Panc1 (cell line): ENCODE measurements at regions not wholly inside any gene's neighbourhood (a gene's known extent, or its start where the extent isn't known, plus 50 kb on each side); places are given as distances from the start of the nearest gene placed in this dataset.

Experiments used
- ATAC-seq: fragments of 200-7000 bp; cut with Tn5 transposase; 2 replicates; pipeline ENCODE4 v1.9.1; 2020; ENCODE audit warnings: mild to moderate bottlenecking, moderate library complexity
- BruUV-seq: library from RNA; stranded (reverse); fragments of 400-500 nt; replicated peaks from 2 replicates; lab custom pipeline; 2021; lab: Mats Ljungman, UMichigan
- CTCF ChIA-PET: fragments of 300-600 bp; sonication (Branson Sonifier 250); formaldehyde crosslinking; loops from one replicate; lab custom pipeline; 2022; ENCODE audit warnings: antibody characterized with exemption; lab: Charles Lee
- POLR2A ChIA-PET: fragments of 300-600 bp; sonication (Branson Sonifier 250); formaldehyde crosslinking; loops from one replicate; lab custom pipeline; 2022; ENCODE audit warnings: antibody characterized with exemption; lab: Charles Lee
- DNase-seq: peaks from one replicate; pipeline ENCODE4 v3.0.0-alpha.2; 2010; ENCODE audit warnings: low read depth, low spot score
- H3K27ac ChIP-seq: 2 replicates; pipeline ENCODE4 v1.5.1; 2011; ENCODE audit warnings: mild to moderate bottlenecking, low read length, inconsistent platforms
- H3K27me3 ChIP-seq: fragments of 200-500 bp; sonication (Bioruptor generic); 2 replicates; pipeline ENCODE4 v1.6.0; 2014; ENCODE audit warnings: low read length, inconsistent platforms; ENCODE audit not compliant: control insufficient read depth, insufficient read depth
- H3K36me3 ChIP-seq: fragments of 200-500 bp; sonication (Bioruptor generic); 2 replicates; pipeline ENCODE4 v1.5.1; 2014; ENCODE audit warnings: inconsistent platforms, mild to moderate bottlenecking, low read length, moderate library complexity; ENCODE audit not compliant: control insufficient read depth, insufficient read depth
- H3K4me1 ChIP-seq: 2 replicates; pipeline ENCODE4 v1.5.1; 2011; ENCODE audit warnings: inconsistent platforms, mild to moderate bottlenecking, low read length, moderate library complexity; ENCODE audit not compliant: control insufficient read depth, insufficient read depth
- H3K4me3 ChIP-seq, 2 experiments: 2 replicates each; pipeline ENCODE4 v1.5.1; 2011 to 2012; ENCODE audit warnings: low read depth in 2 of 2, low read length in 2 of 2, mild to moderate bottlenecking in 2 of 2, inconsistent platforms in 1 of 2, moderate library complexity in 1 of 2
- H3K9me3 ChIP-seq: fragments of 200-500 bp; sonication (Bioruptor generic); 2 replicates; pipeline ENCODE4 v1.5.1; 2014; ENCODE audit warnings: low read depth, mild to moderate bottlenecking, inconsistent platforms, low read length, moderate library complexity; ENCODE audit not compliant: control insufficient read depth, insufficient read depth
- POLR2AphosphoS5 ChIP-seq: IDR thresholded peaks from 2 replicates; pipeline ENCODE4 v1.6.1; 2012; ENCODE audit warnings: mild to moderate bottlenecking, low read depth, low read length, moderate library complexity
- REST ChIP-seq, 2 experiments: IDR thresholded peaks; 2 replicates each; pipeline ENCODE4 v1.6.1; 2011 to 2012; ENCODE audit warnings: low read depth in 2 of 2, control low read depth in 1 of 2, low read length in 1 of 2, mild to moderate bottlenecking in 1 of 2, moderate library complexity in 1 of 2; ENCODE audit not compliant: insufficient read depth in 1 of 2
- SIN3A ChIP-seq: IDR thresholded peaks from 2 replicates; pipeline ENCODE4 v1.6.1; 2012; ENCODE audit warnings: low read depth, mild to moderate bottlenecking, low read length, moderate library complexity, borderline replicate concordance; ENCODE audit not compliant: insufficient read depth
- TCF7L2 ChIP-seq: IDR thresholded peaks from 2 replicates; pipeline ENCODE4 v1.6.1; 2011; ENCODE audit warnings: mild to moderate bottlenecking, low read depth, low read length, inconsistent platforms
- in situ Hi-C: cut with HindIII; loops from 2 replicates; pipeline ENCODE4 v1.10.0; 2016; ENCODE audit warnings: low sequenced_read_pairs, low pct_unique_long_range_greater_than_20kb
- intact Hi-C: fragments of 100-400 bp; cut with micrococcal nuclease; formaldehyde crosslinking; loops from one replicate; pipeline ENCODE4 v1.10.0; 2022; ENCODE audit not compliant: unreplicated experiment
- TF ChIP-seq, protein P1 (sequence below): fragments of 450-650 bp; IDR thresholded peaks from 2 replicates; pipeline ENCODE4 v1.5.1; 2017; ENCODE audit warnings: mild to moderate bottlenecking

GRCh38 chr5:14004598-14005394 lies 60.3 kb upstream of the DNAH5 start:
- no peak for DNase-seq
- in situ Hi-C loops: no loop called here
- H3K4me1 ChIP-seq: peaks cover 64% of the 10 kb centered on the region
- no peaks in the 10 kb centered on the region for H3K36me3 ChIP-seq
- intact Hi-C loops: no loop called here
- CTCF ChIA-PET: interaction anchor here (0.8 kb wide), 1 partner anchor 16 kb away, joined by 4 read pairs; no protein-coding TSS in a partner anchor
- peak overlapping the region; percentile 99 for H3K27ac ChIP-seq
- no peak for ATAC-seq
- TF ChIP-seq, protein P1, sequence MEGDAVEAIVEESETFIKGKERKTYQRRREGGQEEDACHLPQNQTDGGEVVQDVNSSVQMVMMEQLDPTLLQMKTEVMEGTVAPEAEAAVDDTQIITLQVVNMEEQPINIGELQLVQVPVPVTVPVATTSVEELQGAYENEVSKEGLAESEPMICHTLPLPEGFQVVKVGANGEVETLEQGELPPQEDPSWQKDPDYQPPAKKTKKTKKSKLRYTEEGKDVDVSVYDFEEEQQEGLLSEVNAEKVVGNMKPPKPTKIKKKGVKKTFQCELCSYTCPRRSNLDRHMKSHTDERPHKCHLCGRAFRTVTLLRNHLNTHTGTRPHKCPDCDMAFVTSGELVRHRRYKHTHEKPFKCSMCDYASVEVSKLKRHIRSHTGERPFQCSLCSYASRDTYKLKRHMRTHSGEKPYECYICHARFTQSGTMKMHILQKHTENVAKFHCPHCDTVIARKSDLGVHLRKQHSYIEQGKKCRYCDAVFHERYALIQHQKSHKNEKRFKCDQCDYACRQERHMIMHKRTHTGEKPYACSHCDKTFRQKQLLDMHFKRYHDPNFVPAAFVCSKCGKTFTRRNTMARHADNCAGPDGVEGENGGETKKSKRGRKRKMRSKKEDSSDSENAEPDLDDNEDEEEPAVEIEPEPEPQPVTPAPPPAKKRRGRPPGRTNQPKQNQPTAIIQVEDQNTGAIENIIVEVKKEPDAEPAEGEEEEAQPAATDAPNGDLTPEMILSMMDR: no peak
- no peak for TF ChIP-seq TCF7L2
- TF ChIP-seq POLR2AphosphoS5: no peak
- TF ChIP-seq REST (IDR thresholded peaks at IDR 0.05; ENCODE audit: insufficient read depth in 1 of 2, low read depth in 2 of 2, low read length in 1 of 2): no peak
- no peak for TF ChIP-seq SIN3A
- H3K4me3 ChIP-seq: no peak overlapping the region
- no peaks in the 10 kb centered on the region for H3K9me3 ChIP-seq
- POLR2A ChIA-PET: interaction anchor here (1.5 kb wide), 1 partner anchor 10 kb away, joined by 5 read pairs; no protein-coding TSS in a partner anchor
- H3K27me3 ChIP-seq: no peaks in the 10 kb centered on the region
- no TSS peak for BruUV-seq

- intact Hi-C loops (no loop called here), in situ Hi-C loops (no loop called here)
- ChIA-PET CTCF (no interaction called here), POLR2A (interaction anchor here (1.5 kb wide), 1 partner anchor 9 kb away, joined by 5 read pairs; no protein-coding TSS in a partner anchor)
- H3K27ac ChIP-seq: peak overlapping the region; percentile 99
- no peaks in the 10 kb centered on the region for H3K9me3 ChIP-seq
- no peaks in the 10 kb centered on the region for H3K27me3 ChIP-seq
- H3K4me3 ChIP-seq: no peak overlapping the region
- TF ChIP-seq TCF7L2: no peak
- TF ChIP-seq, protein P1: no peak
- no peak for TF ChIP-seq POLR2AphosphoS5
- TF ChIP-seq SIN3A: no peak
- TF ChIP-seq REST (IDR thresholded peaks at IDR 0.05; ENCODE audit: insufficient read depth in 1 of 2, low read depth in 2 of 2, low read length in 1 of 2): no peak
- H3K4me1 ChIP-seq: peaks cover 59% of the 10 kb centered on the region
- no TSS peak for BruUV-seq
- H3K36me3 ChIP-seq: no peaks in the 10 kb centered on the region
- ATAC-seq: no peak
- DNase-seq: no peak
Measured at GRCh38 chr5:14003936-14004335, 59.4 kb upstream of the DNAH5 start.
